PFSK-1 (cell line): ENCODE measurements at regions not wholly inside any gene's neighbourhood (a gene's known extent, or its start where the extent isn't known, plus 50 kb on each side); places are given as distances from the start of the nearest gene placed in this dataset.
A peak's percentile ranks its signal among the peaks of the same experiment; 100 is the strongest.

Experiments
- FOXP2 ChIP-seq: optimal IDR thresholded peaks from 2 replicates; pipeline ENCODE3; 2011; ENCODE audit warnings: borderline replicate concordance, control low read depth, inconsistent platforms; ENCODE audit not compliant: insufficient read depth; ENCODE audit errors: extremely low read length, extremely low read depth
- POLR2AphosphoS5 ChIP-seq: IDR thresholded peaks from 2 replicates; pipeline ENCODE4 v1.6.1; 2012; ENCODE audit warnings: low read depth, mild to moderate bottlenecking, control low read depth, low read length, moderate library complexity
- SIN3A ChIP-seq: IDR thresholded peaks from 2 replicates; pipeline ENCODE4 v1.6.1; 2012; ENCODE audit warnings: mild to moderate bottlenecking, low read length, moderate library complexity, borderline replicate concordance; ENCODE audit not compliant: insufficient read depth
- TAF1 ChIP-seq: IDR thresholded peaks from 2 replicates; pipeline ENCODE4 v1.6.1; 2012; ENCODE audit warnings: low read length, control low read depth, borderline replicate concordance; ENCODE audit not compliant: insufficient read depth
- TF ChIP-seq, protein P1 (sequence below), 2 experiments: IDR thresholded peaks; 2 replicates each; pipeline versions ENCODE4 v1.6.1 to v1.8.0; 2011 to 2012; ENCODE audit warnings: low read depth in 2 of 2, low read length in 2 of 2, control low read depth in 1 of 2, inconsistent platforms in 1 of 2, mild to moderate bottlenecking in 1 of 2, moderate library complexity in 1 of 2; ENCODE audit not compliant: insufficient read depth in 1 of 2

DNA sequence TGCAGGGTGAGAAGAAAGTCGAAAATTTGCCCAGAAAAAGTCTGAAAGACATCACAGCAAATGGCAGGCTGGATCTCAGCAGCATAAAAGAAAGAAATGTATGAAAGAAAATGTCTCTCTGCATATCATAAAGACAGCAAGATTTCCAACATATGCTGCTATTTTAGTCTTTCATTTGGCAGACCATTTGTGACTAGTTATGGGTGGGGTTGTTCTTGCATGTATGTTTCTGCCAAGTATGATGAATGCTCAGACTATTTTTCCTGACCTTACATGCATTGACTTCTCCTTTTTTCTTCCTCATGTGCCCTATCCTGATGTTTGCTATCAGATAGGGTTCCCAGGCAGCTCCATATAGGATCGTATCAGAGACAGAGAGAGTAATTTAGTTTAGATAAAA lies 58.5 kb upstream of the PARD3B start:
- no peak for TF ChIP-seq SIN3A
- TF ChIP-seq TAF1: no peak
- TF ChIP-seq, protein P1, sequence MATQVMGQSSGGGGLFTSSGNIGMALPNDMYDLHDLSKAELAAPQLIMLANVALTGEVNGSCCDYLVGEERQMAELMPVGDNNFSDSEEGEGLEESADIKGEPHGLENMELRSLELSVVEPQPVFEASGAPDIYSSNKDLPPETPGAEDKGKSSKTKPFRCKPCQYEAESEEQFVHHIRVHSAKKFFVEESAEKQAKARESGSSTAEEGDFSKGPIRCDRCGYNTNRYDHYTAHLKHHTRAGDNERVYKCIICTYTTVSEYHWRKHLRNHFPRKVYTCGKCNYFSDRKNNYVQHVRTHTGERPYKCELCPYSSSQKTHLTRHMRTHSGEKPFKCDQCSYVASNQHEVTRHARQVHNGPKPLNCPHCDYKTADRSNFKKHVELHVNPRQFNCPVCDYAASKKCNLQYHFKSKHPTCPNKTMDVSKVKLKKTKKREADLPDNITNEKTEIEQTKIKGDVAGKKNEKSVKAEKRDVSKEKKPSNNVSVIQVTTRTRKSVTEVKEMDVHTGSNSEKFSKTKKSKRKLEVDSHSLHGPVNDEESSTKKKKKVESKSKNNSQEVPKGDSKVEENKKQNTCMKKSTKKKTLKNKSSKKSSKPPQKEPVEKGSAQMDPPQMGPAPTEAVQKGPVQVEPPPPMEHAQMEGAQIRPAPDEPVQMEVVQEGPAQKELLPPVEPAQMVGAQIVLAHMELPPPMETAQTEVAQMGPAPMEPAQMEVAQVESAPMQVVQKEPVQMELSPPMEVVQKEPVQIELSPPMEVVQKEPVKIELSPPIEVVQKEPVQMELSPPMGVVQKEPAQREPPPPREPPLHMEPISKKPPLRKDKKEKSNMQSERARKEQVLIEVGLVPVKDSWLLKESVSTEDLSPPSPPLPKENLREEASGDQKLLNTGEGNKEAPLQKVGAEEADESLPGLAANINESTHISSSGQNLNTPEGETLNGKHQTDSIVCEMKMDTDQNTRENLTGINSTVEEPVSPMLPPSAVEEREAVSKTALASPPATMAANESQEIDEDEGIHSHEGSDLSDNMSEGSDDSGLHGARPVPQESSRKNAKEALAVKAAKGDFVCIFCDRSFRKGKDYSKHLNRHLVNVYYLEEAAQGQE (IDR thresholded peaks at IDR 0.05; ENCODE audit: insufficient read depth in 1 of 2, low read depth in 2 of 2, low read length in 2 of 2): no peak
- no peak for TF ChIP-seq FOXP2
- TF ChIP-seq POLR2AphosphoS5: no peak

DNA sequence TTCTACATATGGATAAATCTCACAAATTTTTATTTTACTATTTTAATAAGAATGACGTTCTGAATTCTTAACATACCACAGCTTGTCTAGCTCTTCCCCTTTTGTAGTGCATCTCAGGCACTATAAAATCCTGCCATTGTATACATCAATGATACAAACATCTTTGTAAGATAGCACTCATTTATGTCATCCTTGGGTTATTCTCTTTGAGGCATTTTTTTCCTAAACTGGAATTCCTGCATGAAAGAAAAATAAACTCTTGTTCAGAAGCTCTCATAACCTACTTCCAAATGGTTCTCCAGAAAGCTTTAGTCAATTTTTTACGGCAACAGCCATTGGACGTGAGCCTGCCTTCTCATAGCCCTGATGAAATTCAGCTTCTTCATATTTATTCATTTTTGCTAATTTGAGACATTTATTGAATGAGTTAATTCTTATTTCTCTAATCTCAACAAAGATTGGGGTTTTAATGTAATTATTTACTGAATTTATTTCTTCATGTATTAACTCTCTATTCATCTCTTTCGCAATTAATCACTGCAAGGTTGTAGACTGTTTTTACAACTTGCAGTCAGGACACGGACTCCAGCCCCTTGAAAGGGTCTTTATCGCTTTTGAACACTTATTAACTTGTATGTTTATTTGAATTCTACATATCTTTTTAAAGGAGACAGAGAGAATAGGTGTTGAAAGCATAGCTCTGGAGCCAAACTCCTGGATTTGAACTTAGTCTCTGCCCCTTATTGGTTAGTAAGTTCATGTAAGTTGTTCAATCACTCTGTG lies 57.6 kb upstream of the PARD3B start:
- TF ChIP-seq FOXP2: no peak
- TF ChIP-seq, protein P1 (IDR thresholded peaks at IDR 0.05; ENCODE audit: insufficient read depth in 1 of 2, low read depth in 2 of 2, low read length in 2 of 2): no peak
- no peak for TF ChIP-seq SIN3A
- no peak for TF ChIP-seq POLR2AphosphoS5
- no peak for TF ChIP-seq TAF1

DNA sequence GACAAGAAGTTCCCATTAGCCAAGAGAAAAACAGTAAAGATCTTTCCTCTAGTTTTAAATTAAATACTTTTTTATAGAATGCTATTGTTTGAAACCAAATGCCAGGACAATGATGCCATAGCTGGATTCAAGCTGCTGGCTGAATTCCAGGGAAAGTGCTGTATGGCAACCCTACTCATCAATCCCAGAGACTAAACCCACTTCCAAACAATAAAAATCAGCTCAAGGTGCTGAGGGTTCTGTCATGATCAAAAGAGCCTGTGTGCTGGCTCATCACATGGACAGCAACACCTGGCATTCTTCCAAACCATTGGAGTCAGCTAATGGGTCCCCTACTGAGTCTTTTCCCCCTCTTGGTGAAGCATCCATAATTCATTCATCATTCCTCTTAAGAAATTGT lies 53.7 kb upstream of the PARD3B start:
- TF ChIP-seq POLR2AphosphoS5: no peak
- TF ChIP-seq, protein P1 (IDR thresholded peaks at IDR 0.05; ENCODE audit: insufficient read depth in 1 of 2, low read depth in 2 of 2, low read length in 2 of 2): peak in 1 of 2 experiments; percentile 76; a peak in 2 of 4 replicates

DNA sequence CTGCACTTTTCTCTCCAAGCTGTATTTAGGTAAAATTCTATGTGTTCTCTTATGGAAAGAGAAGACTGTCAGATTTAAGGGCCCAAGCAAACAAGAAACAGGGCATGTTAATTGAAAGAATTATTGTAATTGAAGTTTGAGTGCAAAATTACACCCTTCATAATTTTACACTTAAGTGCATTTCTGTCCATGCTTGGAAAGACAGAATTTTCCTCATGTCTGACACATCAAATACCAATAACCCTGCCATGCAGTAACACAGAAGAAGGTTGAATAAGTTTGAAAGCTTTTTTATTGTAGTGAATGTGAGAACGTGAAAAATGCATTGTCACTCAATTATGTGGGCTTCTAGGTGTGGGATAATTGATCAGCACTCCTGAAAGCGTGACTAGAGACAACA lies 52.9 kb upstream of the PARD3B start:
- no peak for TF ChIP-seq SIN3A
- TF ChIP-seq, protein P1 (IDR thresholded peaks at IDR 0.05; ENCODE audit: insufficient read depth in 1 of 2, low read depth in 2 of 2, low read length in 2 of 2): no peak
- TF ChIP-seq FOXP2: no peak
- no peak for TF ChIP-seq POLR2AphosphoS5
- TF ChIP-seq TAF1: no peak

DNA sequence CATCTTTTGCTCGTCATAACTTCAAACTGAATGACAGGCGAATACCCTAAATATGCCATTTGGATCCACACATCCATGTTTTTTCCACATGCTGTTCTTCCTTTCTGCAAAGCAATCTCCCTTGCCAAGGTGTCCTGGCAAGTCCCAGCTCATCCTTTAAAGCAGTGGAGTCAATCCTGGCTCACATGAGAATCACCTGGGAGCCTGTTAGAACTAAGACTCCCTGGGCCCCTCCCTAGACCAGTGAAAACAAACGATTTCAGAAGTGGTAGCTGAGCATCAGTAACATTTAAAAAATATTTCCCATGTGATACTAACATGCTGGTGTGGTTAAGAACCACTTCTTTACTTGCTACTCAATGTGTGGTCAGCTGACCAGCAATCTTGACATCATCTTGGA lies 50.6 kb upstream of the PARD3B start:
- no peak for TF ChIP-seq TAF1
